Activated naive CD4-positive, alpha-beta T cell (primary cell): ENCODE measurements at regions not wholly inside any gene's neighbourhood (a gene's known extent, or its start where the extent isn't known, plus 50 kb on each side); places are given as distances from the start of the nearest gene placed in this dataset.

Source experiments
- DNase-seq, 4 experiments: peaks; one replicate each; lab custom pipeline; 2025; lab: John Stamatoyannopoulos, UW

GRCh38 chr4:124469981-124470380 is 242.6 kb downstream of the ANKRD50 start:
- no peak for DNase-seq

DNA sequence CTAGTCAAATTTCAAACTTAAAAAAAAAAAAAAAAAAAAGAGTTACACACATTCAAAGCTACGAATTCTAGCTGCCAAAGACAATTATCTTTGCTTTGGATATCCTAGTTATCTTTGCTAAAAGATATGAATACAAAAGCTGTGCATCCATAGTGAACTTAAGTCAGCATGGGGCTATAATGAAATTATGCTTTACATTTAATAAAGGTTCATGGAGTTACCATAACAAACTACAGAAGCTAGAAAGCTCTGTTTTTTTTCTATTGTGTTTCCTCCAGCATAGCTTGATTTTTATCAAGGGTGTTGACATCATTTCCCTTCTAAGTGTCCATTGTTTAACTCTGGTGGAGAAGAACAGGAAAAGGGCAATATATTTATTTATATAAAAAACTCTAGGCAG is 234.1 kb downstream of the ANKRD50 start:
- DNase-seq: no peak

DNA sequence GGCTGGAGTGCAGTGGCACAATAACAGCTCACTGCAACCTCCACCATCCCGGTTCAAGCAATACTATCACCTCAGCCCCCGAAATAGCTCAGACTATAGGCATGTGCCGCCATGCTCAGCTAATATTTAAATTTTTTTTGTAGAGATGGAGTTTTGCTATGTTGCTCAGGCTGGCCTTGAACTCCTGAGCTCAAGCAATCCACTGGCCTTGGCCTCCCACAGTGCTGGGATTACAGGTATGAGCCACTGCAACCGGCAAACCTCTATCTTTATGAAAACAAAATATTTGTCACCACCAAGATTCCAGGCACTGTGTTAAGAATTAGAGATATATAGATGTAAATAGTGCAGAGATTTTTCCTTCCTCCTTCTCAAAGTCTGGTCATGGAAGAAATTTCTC is 232.5 kb downstream of the ANKRD50 start:
- DNase-seq: no peak

- no peak for DNase-seq
Observed at GRCh38 chr4:124481123-124481522, 231.4 kb downstream of the ANKRD50 start.

GRCh38 chr4:124483048-124483906 is 229.3 kb downstream of the ANKRD50 start:
- no peak for DNase-seq

DNA sequence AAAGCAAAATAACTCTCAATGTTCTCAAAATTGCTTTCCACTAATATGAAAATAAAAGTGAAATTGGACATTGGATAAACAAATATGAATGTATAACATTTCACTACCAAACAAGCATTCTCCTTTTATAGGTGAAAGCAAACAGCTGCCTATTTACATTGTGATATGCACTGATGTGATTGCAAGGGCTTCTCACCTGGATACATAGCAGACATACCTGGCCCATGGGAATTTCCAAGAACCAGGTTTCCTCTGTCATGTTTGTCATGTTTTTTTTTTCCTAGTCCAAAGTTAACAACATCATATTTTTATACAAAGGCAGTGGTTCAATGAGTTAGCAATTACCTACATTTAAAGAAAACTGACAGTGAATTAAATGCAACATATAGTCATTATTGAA is 228.5 kb downstream of the ANKRD50 start:
- DNase-seq: no peak

DNA sequence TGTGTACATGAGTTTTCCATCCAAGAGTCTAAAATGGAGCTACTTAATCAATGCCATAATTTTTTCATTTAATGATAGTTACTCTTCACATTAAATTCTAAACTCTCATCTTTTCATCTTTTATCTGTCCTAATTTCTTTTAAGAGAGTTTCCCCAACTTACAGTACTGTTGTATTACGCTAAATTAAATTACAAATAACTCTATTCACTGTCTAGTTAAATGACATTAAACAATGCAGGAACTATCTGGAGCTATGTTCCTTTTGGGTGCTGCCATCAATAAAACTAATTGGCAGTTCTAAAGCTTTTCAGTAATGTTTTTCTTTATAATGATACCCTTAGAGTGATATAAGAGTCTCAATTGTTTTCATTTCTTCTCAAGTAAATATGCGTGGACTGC is 227.6 kb downstream of the ANKRD50 start:
- no peak for DNase-seq

DNA sequence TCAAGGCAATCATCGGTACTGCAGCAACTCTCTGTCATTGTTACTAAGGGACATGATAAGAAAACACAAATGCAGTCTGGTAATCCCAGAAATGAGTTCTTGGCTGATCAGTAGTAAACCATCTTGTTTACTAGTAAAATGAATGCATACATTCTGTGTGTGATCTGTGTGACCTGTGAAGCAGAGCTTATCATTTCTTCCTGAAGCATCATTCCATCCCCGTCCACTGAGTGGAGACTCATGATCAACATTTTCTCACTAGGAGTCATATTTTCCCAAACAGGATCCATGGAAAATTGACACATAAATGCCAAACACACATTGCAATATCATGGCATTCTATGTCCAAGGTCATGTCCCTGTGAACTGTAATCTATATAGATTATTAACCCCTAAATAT is 226.1 kb downstream of the ANKRD50 start:
- DNase-seq: no peak

GRCh38 chr4:124487651-124488050 is 224.9 kb downstream of the ANKRD50 start:
- no peak for DNase-seq

- DNase-seq: no peak
Observed at GRCh38 chr4:124491361-124492145, 221.0 kb downstream of the ANKRD50 start.

DNA sequence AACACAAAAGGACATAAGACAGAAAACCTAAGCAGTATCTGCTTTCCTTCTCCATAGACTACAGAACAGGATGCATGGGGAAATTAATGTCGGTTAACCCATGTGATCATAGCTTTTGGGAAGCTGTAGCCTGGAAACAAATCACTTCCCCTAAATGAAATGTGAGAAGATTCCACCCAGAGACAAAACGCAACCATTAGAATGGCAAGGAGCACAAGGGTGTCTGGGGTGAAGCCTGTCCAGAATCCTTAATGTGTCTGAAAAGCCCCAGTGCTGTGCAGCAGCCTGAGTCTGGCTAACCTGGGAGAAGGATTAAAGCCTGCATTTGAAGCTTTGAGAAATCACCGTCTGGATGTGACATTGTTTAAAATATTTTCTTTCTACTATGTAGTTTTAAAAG is 213.3 kb downstream of the ANKRD50 start:
- no peak for DNase-seq

GRCh38 chr4:124501576-124501975 is 211.0 kb downstream of the ANKRD50 start:
- DNase-seq: no peak

DNA sequence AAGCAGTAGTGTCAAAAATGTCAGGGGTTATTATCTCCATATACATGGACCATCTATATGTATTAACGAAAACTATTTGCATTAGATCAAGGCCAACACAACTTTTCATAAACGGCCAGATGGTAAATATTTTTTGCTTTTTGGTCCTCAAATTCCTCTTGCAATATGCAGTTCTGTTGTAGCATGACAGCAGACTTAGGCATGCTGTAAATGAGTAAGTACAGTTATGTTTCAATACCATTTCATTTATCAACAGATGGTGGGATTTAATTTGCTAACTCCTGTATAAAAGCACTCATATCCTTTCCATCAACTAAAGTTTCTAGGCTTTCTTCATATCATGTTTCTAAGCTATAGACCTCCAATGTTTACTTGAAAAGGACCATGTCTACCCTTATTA is 208.1 kb downstream of the ANKRD50 start:
- no peak for DNase-seq

DNA sequence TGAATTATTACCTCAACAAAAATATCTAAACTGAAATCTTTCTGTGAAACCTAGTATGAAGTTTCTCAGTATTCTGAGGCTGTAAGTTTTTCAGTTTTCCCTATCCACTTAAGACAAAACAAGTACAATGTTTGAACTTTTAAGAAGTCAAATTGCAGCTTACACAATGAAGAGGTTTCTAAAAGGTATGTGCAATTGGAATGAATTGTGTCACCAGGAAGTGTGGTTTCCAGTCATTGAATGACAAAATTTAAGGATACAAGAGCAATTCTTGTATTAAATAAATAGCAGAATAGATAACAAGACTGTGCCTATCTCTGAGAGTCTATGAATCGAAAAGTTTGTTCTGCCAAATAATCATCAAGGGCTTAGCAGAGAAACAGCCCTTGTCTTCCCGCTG is 207.3 kb downstream of the ANKRD50 start:
- DNase-seq: no peak

DNA sequence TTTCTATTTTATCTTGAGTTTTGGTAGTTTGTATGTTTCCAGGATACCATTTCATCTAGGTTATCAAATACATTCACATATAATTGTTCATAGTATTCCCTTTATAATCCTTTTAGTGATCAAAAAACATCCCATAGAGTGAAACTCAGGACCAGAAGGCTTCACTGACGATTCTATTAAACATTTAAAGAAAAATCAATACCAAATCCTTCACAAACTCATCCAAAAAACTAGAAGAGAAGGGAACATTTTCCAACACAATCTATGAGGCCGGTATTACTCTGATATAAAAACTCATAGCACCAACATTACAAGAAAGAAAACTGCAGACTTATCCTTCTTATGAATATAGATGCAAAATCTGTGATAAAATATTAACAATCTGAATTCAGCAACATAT is 203.4 kb downstream of the ANKRD50 start:
- DNase-seq: no peak

DNA sequence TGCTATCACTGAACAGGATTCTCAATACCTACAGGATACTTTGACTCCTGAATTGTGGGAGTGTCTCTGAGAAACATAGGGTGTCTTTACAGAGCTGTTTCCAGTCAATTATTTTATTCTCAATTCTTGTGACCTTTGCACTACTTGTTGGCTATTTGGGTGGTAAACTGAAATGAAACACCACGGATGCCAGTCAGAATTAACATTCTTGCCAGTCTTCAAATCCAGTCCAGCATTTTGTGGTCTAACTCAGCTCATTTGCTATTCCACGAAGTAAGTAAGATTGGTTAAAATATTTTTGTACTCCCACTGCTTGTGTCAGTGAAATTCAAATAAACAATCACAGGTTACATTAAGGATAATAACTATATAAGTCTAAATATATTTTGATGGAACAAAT is 197.9 kb downstream of the ANKRD50 start:
- DNase-seq: no peak

DNA sequence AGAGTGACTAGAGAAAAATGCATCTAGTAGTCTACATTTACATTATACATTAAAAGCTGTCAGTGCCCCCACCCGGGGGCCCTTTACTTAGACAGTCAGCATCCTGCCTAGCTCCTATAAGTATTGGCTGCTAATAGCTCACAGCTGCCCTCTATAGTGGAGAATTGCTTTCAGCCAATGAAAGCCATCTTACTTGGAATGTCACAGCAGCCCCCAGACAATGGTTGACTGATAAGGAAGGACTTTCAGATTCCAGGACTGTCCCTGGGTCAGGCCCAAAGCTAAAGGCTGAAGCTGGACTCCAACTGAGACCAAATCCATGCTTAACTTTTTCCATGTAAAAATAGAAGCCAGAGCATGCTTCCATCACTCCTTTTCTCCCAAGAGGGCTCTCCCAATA is 196.9 kb downstream of the ANKRD50 start:
- DNase-seq: no peak

- no peak for DNase-seq
Observed at GRCh38 chr4:124519196-124519595, 193.3 kb downstream of the ANKRD50 start.

DNA sequence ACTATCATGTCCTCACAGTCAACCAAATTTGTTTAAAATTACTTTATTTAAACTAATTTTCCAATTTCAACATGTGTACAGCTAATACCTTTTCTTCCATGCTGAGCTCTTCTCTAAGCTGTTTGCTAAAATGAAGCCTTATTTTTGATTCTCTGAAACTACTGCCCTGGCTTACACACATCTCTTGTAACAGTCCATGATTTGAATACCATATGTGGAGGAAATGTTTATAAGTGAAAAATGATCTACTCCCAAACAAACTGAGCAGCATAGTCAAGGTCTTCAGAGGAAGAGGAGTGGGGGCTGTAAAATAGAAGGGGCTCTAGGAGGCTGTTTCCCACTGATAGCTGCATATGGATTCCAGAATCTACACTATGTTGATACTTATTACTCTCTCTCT is 188.7 kb downstream of the ANKRD50 start:
- no peak for DNase-seq

GRCh38 chr4:124525524-124525923 is 187.0 kb downstream of the ANKRD50 start:
- no peak for DNase-seq

GRCh38 chr4:124526331-124526730 is 186.2 kb downstream of the ANKRD50 start:
- no peak for DNase-seq

- DNase-seq: no peak
Observed at GRCh38 chr4:124526769-124527168, 185.8 kb downstream of the ANKRD50 start.

DNA sequence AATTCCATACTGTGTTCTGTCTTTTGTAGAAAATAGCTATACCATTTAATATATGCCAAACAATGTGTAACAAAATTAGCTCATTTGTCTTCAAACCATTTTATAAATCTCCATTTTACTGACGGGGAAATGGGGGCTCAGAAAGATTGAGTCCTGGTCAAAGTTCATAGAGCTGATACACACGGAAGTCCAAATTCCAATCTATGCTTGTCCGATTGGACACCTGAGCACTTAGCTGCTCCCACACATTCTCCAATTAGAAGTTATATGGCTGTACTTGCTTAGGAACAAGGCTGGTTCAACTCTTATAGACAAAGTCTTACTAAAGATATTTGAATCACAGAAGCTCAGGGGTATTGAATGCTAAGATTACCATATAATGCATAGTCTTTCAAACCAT is 185.2 kb downstream of the ANKRD50 start:
- no peak for DNase-seq
